HG02588 (cell line): ENCODE measurements at regions not wholly inside any gene's neighbourhood (a gene's known extent, or its start where the extent isn't known, plus 50 kb on each side); places are given as distances from the start of the nearest gene placed in this dataset.

Experiments
- ATAC-seq: cut with Tn5 transposase; IDR thresholded peaks from one replicate; pipeline ENCODE4 v1.9.1; 2021; ENCODE audit warnings: mild to moderate bottlenecking, moderate library complexity; ENCODE audit not compliant: unreplicated experiment

GRCh38 chr1:217313096-217313495 lies 317.8 kb downstream of the GPATCH2 start:
- ATAC-seq: no peak

- ATAC-seq: no peak
Observed at GRCh38 chr1:217311766-217312165, 319.1 kb downstream of the GPATCH2 start.

- ATAC-seq: no peak
Observed at GRCh38 chr1:217311269-217311668, 319.6 kb downstream of the GPATCH2 start.

- ATAC-seq: no peak
Observed at GRCh38 chr1:217281332-217281731, 349.6 kb downstream of the GPATCH2 start.

- no peak for ATAC-seq
Observed at GRCh38 chr1:217275655-217276398, 355.1 kb downstream of the GPATCH2 start.

GRCh38 chr1:217274927-217275654 lies 355.8 kb downstream of the GPATCH2 start:
- no peak for ATAC-seq

- ATAC-seq: no peak
Observed at GRCh38 chr1:217274416-217274815, 356.5 kb downstream of the GPATCH2 start.

GRCh38 chr1:217273866-217274265 lies 357.0 kb downstream of the GPATCH2 start:
- ATAC-seq: no peak

GRCh38 chr1:217272385-217272784 lies 358.5 kb downstream of the GPATCH2 start:
- no peak for ATAC-seq

- no peak for ATAC-seq
Observed at GRCh38 chr1:217270101-217270500, 360.8 kb downstream of the GPATCH2 start.

GRCh38 chr1:217268058-217268457 lies 362.8 kb downstream of the GPATCH2 start:
- no peak for ATAC-seq

GRCh38 chr1:217261636-217262035 lies 369.3 kb downstream of the GPATCH2 start:
- no peak for ATAC-seq

GRCh38 chr1:217260676-217261075 lies 370.2 kb downstream of the GPATCH2 start:
- ATAC-seq: no peak

- ATAC-seq: no peak
Observed at GRCh38 chr1:217253985-217254384, 376.9 kb downstream of the GPATCH2 start.

- no peak for ATAC-seq
Observed at GRCh38 chr1:217253351-217253750, 377.5 kb downstream of the GPATCH2 start.

- no peak for ATAC-seq
Observed at GRCh38 chr1:217251121-217251520, 379.8 kb downstream of the GPATCH2 start.

GRCh38 chr1:217249857-217250256 lies 381.0 kb downstream of the GPATCH2 start:
- ATAC-seq: no peak

GRCh38 chr1:217244971-217245370 lies 385.9 kb downstream of the GPATCH2 start:
- ATAC-seq: no peak

GRCh38 chr1:217240656-217241055 lies 390.2 kb downstream of the GPATCH2 start:
- ATAC-seq: no peak

GRCh38 chr1:217238945-217239344 lies 391.9 kb downstream of the GPATCH2 start:
- no peak for ATAC-seq

GRCh38 chr1:217230412-217230811 lies 400.5 kb downstream of the GPATCH2 start:
- no peak for ATAC-seq

- no peak for ATAC-seq
Observed at GRCh38 chr1:217228689-217229088, 402.2 kb downstream of the GPATCH2 start.
